ENCODE measurements at regions not wholly inside any gene's neighbourhood (a gene's known extent, or its start where the extent isn't known, plus 50 kb on each side); places are given as distances from the start of the nearest gene placed in this dataset.

DNA sequence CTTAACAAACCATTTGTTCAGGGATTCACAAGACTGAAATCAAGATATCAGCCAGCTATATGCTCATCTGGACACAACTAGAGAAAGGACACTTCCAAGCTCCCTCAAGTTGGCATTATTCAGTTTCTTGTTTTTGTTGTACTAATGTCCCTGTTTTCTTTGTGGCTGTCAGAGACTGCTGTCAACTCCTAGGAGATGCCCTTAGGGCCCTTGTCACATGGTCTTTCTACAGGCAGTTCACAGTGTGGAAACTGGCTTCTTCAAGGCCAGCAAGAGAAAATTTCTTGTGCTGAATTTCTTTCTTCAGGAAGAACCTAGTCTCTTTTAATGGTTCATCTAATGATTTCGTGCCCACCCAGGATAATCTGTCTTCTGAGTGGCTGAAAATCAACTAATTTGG, 677.2 kb upstream of the MAN1A1 start:
- TF ChIP-seq EZH2 (IDR thresholded peaks at IDR 0.05; ENCODE audit: insufficient read depth, poor library complexity, severe bottlenecking) (no peak), EZH2phosphoT487 (IDR thresholded peaks at IDR 0.05; ENCODE audit: insufficient read depth, low read depth) (no peak)
